SK-N-SH treated with all-trans-retinoic acid at 6 μM for 48 hours (cell line): ENCODE measurements at regions not wholly inside any gene's neighbourhood (a gene's known extent, or its start where the extent isn't known, plus 50 kb on each side); places are given as distances from the start of the nearest gene placed in this dataset.

Source experiments
- CSDC2 ChIP-seq: fragments of 250-450 bp; sonication (Bioruptor Pico); IDR thresholded peaks from 2 replicates; pipeline ENCODE4 v1.5.0; 2020; ENCODE audit warnings: mild to moderate bottlenecking, moderate library complexity
- ESRRG ChIP-seq: fragments of 250-450 bp; sonication (Bioruptor Pico); IDR thresholded peaks from 2 replicates; pipeline ENCODE4 v1.6.1; 2021; ENCODE audit warnings: mild to moderate bottlenecking
- GLIS3 ChIP-seq: fragments of 250-450 bp; sonication (Bioruptor Pico); IDR thresholded peaks from 2 replicates; pipeline ENCODE4 v1.5.0; 2020; ENCODE audit warnings: mild to moderate bottlenecking, moderate library complexity
- OSR1 ChIP-seq: fragments of 250-450 bp; sonication (Bioruptor Pico); IDR thresholded peaks from 2 replicates; pipeline ENCODE4 v1.8.0; 2022; ENCODE audit warnings: moderate library complexity, mild to moderate bottlenecking, inconsistent platforms
- PATZ1 ChIP-seq: fragments of 250-450 bp; sonication (Bioruptor Pico); IDR thresholded peaks from 2 replicates; pipeline ENCODE4 v1.8.0; 2020; ENCODE audit warnings: mild to moderate bottlenecking, moderate library complexity, borderline replicate concordance
- POU6F1 ChIP-seq: fragments of 250-450 bp; sonication (Bioruptor Pico); IDR thresholded peaks from 2 replicates; pipeline ENCODE4 v1.8.0; 2021; ENCODE audit warnings: low read depth, mild to moderate bottlenecking, moderate library complexity, borderline replicate concordance
- PPARA ChIP-seq: fragments of 250-450 bp; sonication (Bioruptor Pico); IDR thresholded peaks from 2 replicates; pipeline ENCODE4 v1.5.0; 2020; ENCODE audit warnings: mild to moderate bottlenecking, borderline replicate concordance
- RARB ChIP-seq: fragments of 250-450 bp; sonication (Bioruptor Pico); IDR thresholded peaks from 2 replicates; pipeline ENCODE4 v1.8.0; 2021; ENCODE audit warnings: mild to moderate bottlenecking, moderate library complexity
- SNAI2 ChIP-seq: fragments of 250-450 bp; sonication (Bioruptor Pico); IDR thresholded peaks from 2 replicates; pipeline ENCODE4 v1.5.0; 2020; ENCODE audit warnings: mild to moderate bottlenecking, moderate library complexity
- TCF4 ChIP-seq: fragments of 250-450 bp; sonication (Bioruptor Pico); IDR thresholded peaks from 2 replicates; pipeline ENCODE4 v1.8.0; 2021; ENCODE audit warnings: mild to moderate bottlenecking, moderate library complexity, borderline replicate concordance
- ZNF70 ChIP-seq: fragments of 450-650 bp; formaldehyde crosslinking; IDR thresholded peaks from 2 replicates; pipeline ENCODE4 v1.5.0; 2020; ENCODE audit warnings: mild to moderate bottlenecking, moderate library complexity
- ZNF8 ChIP-seq: fragments of 450-650 bp; formaldehyde crosslinking; IDR thresholded peaks from 2 replicates; pipeline ENCODE4 v1.5.0; 2020; ENCODE audit warnings: mild to moderate bottlenecking, moderate library complexity

GRCh38 chr1:59149435-59149834 lies 147.5 kb upstream of the FGGY start:
- no peak for TF ChIP-seq POU6F1 (CRISPR knock-in tag)
- no peak for TF ChIP-seq ZNF8 (CRISPR knock-in tag)
- no peak for TF ChIP-seq SNAI2
- TF ChIP-seq CSDC2 (CRISPR knock-in tag) = no peak
- no peak for TF ChIP-seq GLIS3
- no peak for TF ChIP-seq RARB (CRISPR knock-in tag)
- no peak for TF ChIP-seq OSR1 (CRISPR knock-in tag)
- TF ChIP-seq ZNF70 (CRISPR knock-in tag) = no peak
- no peak for TF ChIP-seq TCF4 (CRISPR knock-in tag)
- no peak for TF ChIP-seq ESRRG (CRISPR knock-in tag)
- TF ChIP-seq PPARA (CRISPR knock-in tag) = no peak
- no peak for TF ChIP-seq PATZ1 (CRISPR knock-in tag)
